Activated B cell treated with CpG ODN at 0.5 μM for 24 hours (primary cell): ENCODE measurements at regions not wholly inside any gene's neighbourhood (a gene's known extent, or its start where the extent isn't known, plus 50 kb on each side); places are given as distances from the start of the nearest gene placed in this dataset.

Experiments used
- ATAC-seq: fragments of 200-7000 bp; cut with Tn5 transposase; one replicate; pipeline ENCODE4 v1.10.0; 2021; ENCODE audit warnings: low read depth, mild to moderate bottlenecking, moderate library complexity
- CTCF ChIA-PET: fragments of 350-600 bp; sonication (Branson Sonifier 250); formaldehyde crosslinking; loops from one replicate; lab custom pipeline; 2021; ENCODE audit warnings: antibody characterized with exemption; lab: Charles Lee
- POLR2A ChIA-PET: fragments of 350-600 bp; sonication (Branson Sonifier 250); formaldehyde crosslinking; loops from one replicate; lab custom pipeline; 2021; ENCODE audit warnings: antibody characterized with exemption; lab: Charles Lee
- DNase-seq: peaks from one replicate; pipeline ENCODE4 v3.0.0; 2022
- H3K27ac Mint-ChIP-seq: one replicate; pipeline ENCODE4 v1.8.0; 2020; ENCODE audit warnings: mixed read lengths
- H3K27me3 Mint-ChIP-seq: one replicate; pipeline ENCODE4 v1.8.0; 2021; ENCODE audit warnings: mixed read lengths
- H3K36me3 Mint-ChIP-seq: one replicate; pipeline ENCODE4 v1.8.0; 2021; ENCODE audit warnings: low read depth, mixed read lengths
- H3K4me1 Mint-ChIP-seq: one replicate; pipeline ENCODE4 v1.8.0; 2021; ENCODE audit warnings: mixed read lengths
- H3K4me3 Mint-ChIP-seq: one replicate; pipeline ENCODE4 v1.8.0; 2020; ENCODE audit warnings: mild to moderate bottlenecking, mixed read lengths
- H3K9me3 Mint-ChIP-seq: one replicate; pipeline ENCODE4 v1.8.0; 2020; ENCODE audit warnings: mixed read lengths
- CTCF ChIP-seq: fragments of 200-600 bp; IDR thresholded peaks from one replicate; pipeline ENCODE4 v1.8.0; 2022; ENCODE audit warnings: antibody characterized with exemption, mild to moderate bottlenecking
- intact Hi-C: fragments of 100-400 bp; cut with micrococcal nuclease; formaldehyde crosslinking; loops from one replicate; pipeline ENCODE4 v1.15.1; 2024

GRCh38 chr15:70159001-70159712 lies 61.4 kb upstream of the TLE3 start:
- Mint-ChIP-seq H3K4me1 (peaks cover 15% of the 10 kb centered on the region), H3K9me3 (no peaks in the 10 kb centered on the region), H3K4me3 (no peak overlapping the region), H3K27me3 (peaks cover 15% of the 10 kb centered on the region), H3K36me3 (no peaks in the 10 kb centered on the region), H3K27ac (no peak overlapping the region)
- CTCF ChIA-PET, result interaction anchor here (1.1 kb wide), 1 partner anchor 257 kb away, joined by 3 read pairs; no protein-coding TSS in a partner anchor
- intact Hi-C loops, result no loop called here
- no peak for ATAC-seq
- DNase-seq, result no peak
- POLR2A ChIA-PET, result interaction anchor here (0.6 kb wide), 1 partner anchor 59 kb away, joined by 8 read pairs; no protein-coding TSS in a partner anchor
- TF ChIP-seq CTCF, result no peak

- H3K27me3 Mint-ChIP-seq, result peaks cover 15% of the 10 kb centered on the region
- POLR2A ChIA-PET, result no interaction called here
- peaks cover 15% of the 10 kb centered on the region for H3K4me1 Mint-ChIP-seq
- intact Hi-C loops, result no loop called here
- CTCF ChIA-PET, result no interaction called here
- no peak for ATAC-seq
- no peak for TF ChIP-seq CTCF
- no peak for DNase-seq
- no peaks in the 10 kb centered on the region for H3K9me3 Mint-ChIP-seq
- no peak overlapping the region for H3K27ac Mint-ChIP-seq
- H3K4me3 Mint-ChIP-seq, result no peak overlapping the region
- no peaks in the 10 kb centered on the region for H3K36me3 Mint-ChIP-seq
Observed at GRCh38 chr15:70158309-70159000, 60.7 kb upstream of the TLE3 start.

- no peak overlapping the region for H3K4me3 Mint-ChIP-seq
- peaks cover 15% of the 10 kb centered on the region for H3K27me3 Mint-ChIP-seq
- ATAC-seq, result no peak
- ChIA-PET CTCF (no interaction called here), POLR2A (no interaction called here)
- H3K4me1 Mint-ChIP-seq, result peaks cover 18% of the 10 kb centered on the region
- TF ChIP-seq CTCF, result no peak
- no peak for DNase-seq
- H3K36me3 Mint-ChIP-seq, result no peaks in the 10 kb centered on the region
- intact Hi-C loops, result no loop called here
- no peaks in the 10 kb centered on the region for H3K9me3 Mint-ChIP-seq
- no peak overlapping the region for H3K27ac Mint-ChIP-seq
Observed at GRCh38 chr15:70156671-70157271, 59.1 kb upstream of the TLE3 start.

GRCh38 chr15:70154718-70155347 lies 57.1 kb upstream of the TLE3 start:
- ChIA-PET CTCF (no interaction called here), POLR2A (no interaction called here)
- Mint-ChIP-seq H3K36me3 (no peaks in the 10 kb centered on the region), H3K4me1 (peaks cover 8% of the 10 kb centered on the region), H3K27ac (no peak overlapping the region), H3K9me3 (no peaks in the 10 kb centered on the region), H3K4me3 (no peak overlapping the region), H3K27me3 (peaks cover 10% of the 10 kb centered on the region)
- no peak for ATAC-seq
- no peak for TF ChIP-seq CTCF
- intact Hi-C loops, result no loop called here
- DNase-seq, result no peak
